C4-2B (cell line): ENCODE measurements at regions not wholly inside any gene's neighbourhood (a gene's known extent, or its start where the extent isn't known, plus 50 kb on each side); places are given as distances from the start of the nearest gene placed in this dataset.

ENCODE experiments used
- ZFX ChIP-seq: fragments of 450-650 bp; IDR thresholded peaks from 2 replicates; pipeline ENCODE4 v1.6.1; 2017
- TF ChIP-seq, protein P1 (sequence below): fragments of 450-650 bp; conservative IDR thresholded peaks from 2 replicates; pipeline ENCODE4 v1.5.1; 2017; ENCODE audit warnings: mild to moderate bottlenecking

- TF ChIP-seq, protein P1, sequence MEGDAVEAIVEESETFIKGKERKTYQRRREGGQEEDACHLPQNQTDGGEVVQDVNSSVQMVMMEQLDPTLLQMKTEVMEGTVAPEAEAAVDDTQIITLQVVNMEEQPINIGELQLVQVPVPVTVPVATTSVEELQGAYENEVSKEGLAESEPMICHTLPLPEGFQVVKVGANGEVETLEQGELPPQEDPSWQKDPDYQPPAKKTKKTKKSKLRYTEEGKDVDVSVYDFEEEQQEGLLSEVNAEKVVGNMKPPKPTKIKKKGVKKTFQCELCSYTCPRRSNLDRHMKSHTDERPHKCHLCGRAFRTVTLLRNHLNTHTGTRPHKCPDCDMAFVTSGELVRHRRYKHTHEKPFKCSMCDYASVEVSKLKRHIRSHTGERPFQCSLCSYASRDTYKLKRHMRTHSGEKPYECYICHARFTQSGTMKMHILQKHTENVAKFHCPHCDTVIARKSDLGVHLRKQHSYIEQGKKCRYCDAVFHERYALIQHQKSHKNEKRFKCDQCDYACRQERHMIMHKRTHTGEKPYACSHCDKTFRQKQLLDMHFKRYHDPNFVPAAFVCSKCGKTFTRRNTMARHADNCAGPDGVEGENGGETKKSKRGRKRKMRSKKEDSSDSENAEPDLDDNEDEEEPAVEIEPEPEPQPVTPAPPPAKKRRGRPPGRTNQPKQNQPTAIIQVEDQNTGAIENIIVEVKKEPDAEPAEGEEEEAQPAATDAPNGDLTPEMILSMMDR: no peak
- TF ChIP-seq ZFX: no peak
These were observed 101.8 kb upstream of the LIPC start for GRCh38 chr15:58329781-58330671.
